Panc1 (cell line): ENCODE measurements at regions not wholly inside any gene's neighbourhood (a gene's known extent, or its start where the extent isn't known, plus 50 kb on each side); places are given as distances from the start of the nearest gene placed in this dataset.

Experiments used
- CTCF ChIP-seq: fragments of 450-650 bp; IDR thresholded peaks from 2 replicates; pipeline ENCODE4 v1.5.1; 2017; ENCODE audit warnings: mild to moderate bottlenecking
- POLR2AphosphoS5 ChIP-seq: IDR thresholded peaks from 2 replicates; pipeline ENCODE4 v1.6.1; 2012; ENCODE audit warnings: mild to moderate bottlenecking, low read depth, low read length, moderate library complexity
- REST ChIP-seq, 2 experiments: IDR thresholded peaks; 2 replicates each; pipeline ENCODE4 v1.6.1; 2011 to 2012; ENCODE audit warnings: low read depth in 2 of 2, control low read depth in 1 of 2, low read length in 1 of 2, mild to moderate bottlenecking in 1 of 2, moderate library complexity in 1 of 2; ENCODE audit not compliant: insufficient read depth in 1 of 2
- SIN3A ChIP-seq: IDR thresholded peaks from 2 replicates; pipeline ENCODE4 v1.6.1; 2012; ENCODE audit warnings: low read depth, mild to moderate bottlenecking, low read length, moderate library complexity, borderline replicate concordance; ENCODE audit not compliant: insufficient read depth
- TCF7L2 ChIP-seq: IDR thresholded peaks from 2 replicates; pipeline ENCODE4 v1.6.1; 2011; ENCODE audit warnings: mild to moderate bottlenecking, low read depth, low read length, inconsistent platforms

- TF ChIP-seq CTCF (no peak), TCF7L2 (no peak), POLR2AphosphoS5 (no peak), REST (IDR thresholded peaks at IDR 0.05; ENCODE audit: insufficient read depth in 1 of 2, low read depth in 2 of 2, low read length in 1 of 2) (no peak), SIN3A (no peak)
Measured at GRCh38 chr11:96506041-96506440, 116.2 kb downstream of the JRKL start.
